ENCODE measurements at regions not wholly inside any gene's neighbourhood (a gene's known extent, or its start where the extent isn't known, plus 50 kb on each side); places are given as distances from the start of the nearest gene placed in this dataset.

DNA sequence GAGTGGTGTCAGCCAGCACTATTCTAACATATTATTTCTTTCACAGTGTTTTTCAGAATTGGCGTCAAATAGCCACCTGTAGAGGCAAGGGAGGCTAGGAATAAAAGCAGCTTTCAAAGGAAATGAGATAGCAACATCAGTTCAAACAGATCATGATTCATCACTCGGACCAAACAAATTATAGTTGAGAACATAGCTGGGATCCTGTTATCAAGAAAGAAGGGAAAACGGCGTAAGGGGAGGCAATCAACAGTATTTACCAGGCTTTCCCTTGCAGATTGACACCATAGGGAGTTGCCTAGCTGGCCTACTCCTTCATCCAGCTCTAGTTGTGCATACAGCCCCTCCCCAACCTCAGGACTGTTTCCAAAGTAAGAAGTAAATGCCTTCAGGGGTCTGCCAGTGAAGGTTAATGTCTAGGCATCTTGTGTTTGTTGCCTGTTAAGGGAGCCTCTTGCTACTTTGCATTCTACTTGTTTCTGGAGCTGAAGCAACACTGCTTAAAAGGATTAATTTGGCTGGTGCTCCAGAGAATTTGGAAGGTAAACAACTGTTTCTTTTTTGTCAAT lies 286.5 kb downstream of the NSUN3 start:
- no peak for DNase-seq (ENCODE audit: low read depth)
- TF ChIP-seq, protein P1, sequence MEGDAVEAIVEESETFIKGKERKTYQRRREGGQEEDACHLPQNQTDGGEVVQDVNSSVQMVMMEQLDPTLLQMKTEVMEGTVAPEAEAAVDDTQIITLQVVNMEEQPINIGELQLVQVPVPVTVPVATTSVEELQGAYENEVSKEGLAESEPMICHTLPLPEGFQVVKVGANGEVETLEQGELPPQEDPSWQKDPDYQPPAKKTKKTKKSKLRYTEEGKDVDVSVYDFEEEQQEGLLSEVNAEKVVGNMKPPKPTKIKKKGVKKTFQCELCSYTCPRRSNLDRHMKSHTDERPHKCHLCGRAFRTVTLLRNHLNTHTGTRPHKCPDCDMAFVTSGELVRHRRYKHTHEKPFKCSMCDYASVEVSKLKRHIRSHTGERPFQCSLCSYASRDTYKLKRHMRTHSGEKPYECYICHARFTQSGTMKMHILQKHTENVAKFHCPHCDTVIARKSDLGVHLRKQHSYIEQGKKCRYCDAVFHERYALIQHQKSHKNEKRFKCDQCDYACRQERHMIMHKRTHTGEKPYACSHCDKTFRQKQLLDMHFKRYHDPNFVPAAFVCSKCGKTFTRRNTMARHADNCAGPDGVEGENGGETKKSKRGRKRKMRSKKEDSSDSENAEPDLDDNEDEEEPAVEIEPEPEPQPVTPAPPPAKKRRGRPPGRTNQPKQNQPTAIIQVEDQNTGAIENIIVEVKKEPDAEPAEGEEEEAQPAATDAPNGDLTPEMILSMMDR (IDR thresholded peaks at IDR 0.05; ENCODE audit: low read depth, low read length, missing control alignments): no peak
- H3K4me3 ChIP-seq (ENCODE audit: low read depth, low read length): no peak overlapping the region

DNA sequence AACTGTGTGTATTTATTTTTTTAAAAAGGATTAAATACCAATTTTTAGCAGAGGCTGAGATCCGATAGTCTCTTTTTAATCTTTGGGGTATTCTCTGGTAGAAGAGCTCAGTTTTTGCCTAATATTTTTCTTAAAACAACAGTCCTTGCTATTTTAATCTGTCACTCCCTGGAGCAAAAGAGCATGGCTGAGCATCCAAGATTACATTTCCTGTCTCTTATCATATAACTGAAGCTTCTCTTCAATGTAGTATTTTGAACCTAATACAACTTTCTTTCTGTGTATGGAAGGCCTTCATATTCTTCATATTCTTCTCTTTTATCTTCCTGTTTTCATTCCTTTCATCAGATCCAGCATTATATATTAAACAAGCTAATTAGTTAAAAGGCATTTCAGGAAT lies 293.7 kb downstream of the NSUN3 start:
- DNase-seq (ENCODE audit: low read depth): no peak
- H3K4me3 ChIP-seq (ENCODE audit: low read depth, low read length): no peak overlapping the region
- TF ChIP-seq, protein P1 (IDR thresholded peaks at IDR 0.05; ENCODE audit: low read depth, low read length, missing control alignments): no peak

DNA sequence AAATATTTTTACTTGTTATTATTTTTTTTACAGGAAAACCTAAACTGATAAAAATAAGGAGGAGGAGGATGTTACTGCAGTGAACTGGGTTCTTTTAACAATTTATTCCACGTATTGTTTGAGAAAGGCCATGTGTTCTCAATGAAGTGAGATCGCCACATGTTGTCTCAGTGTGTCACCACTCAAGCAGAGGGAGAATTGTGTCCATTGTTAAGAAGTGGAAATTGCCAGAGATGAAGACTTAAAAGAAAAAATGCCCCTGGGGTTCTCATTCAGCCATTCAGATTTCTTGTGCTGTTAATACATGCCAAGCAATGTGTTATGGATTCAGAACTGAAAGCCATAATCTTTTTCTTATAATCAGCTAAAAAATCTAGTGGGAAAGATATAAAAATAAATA lies 297.1 kb downstream of the NSUN3 start:
- TF ChIP-seq, protein P1 (IDR thresholded peaks at IDR 0.05; ENCODE audit: low read depth, low read length, missing control alignments): no peak
- no peak overlapping the region for H3K4me3 ChIP-seq (ENCODE audit: low read depth, low read length)
- no peak for DNase-seq (ENCODE audit: low read depth)

DNA sequence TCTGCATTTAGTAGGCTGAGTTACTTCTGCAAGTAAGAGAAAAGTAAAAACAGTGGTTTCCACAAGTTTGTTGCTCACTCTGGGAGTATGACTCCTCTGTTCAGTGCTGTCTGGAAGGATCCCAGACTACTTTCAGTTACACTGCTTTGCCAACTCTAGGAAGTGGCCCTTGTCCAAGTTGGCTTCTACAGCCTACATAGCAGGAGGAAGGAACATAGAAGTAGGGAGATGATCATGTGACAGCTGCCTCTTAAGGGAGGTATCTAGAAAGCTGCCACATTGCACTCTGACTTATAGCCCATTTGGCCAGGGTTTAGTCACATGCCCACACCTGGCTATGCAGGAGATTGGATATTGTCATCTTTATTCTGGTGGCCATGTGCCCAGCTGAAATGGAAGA lies 298.1 kb downstream of the NSUN3 start:
- no peak overlapping the region for H3K4me3 ChIP-seq (ENCODE audit: low read depth, low read length)
- DNase-seq (ENCODE audit: low read depth): no peak
- TF ChIP-seq, protein P1 (IDR thresholded peaks at IDR 0.05; ENCODE audit: low read depth, low read length, missing control alignments): no peak

DNA sequence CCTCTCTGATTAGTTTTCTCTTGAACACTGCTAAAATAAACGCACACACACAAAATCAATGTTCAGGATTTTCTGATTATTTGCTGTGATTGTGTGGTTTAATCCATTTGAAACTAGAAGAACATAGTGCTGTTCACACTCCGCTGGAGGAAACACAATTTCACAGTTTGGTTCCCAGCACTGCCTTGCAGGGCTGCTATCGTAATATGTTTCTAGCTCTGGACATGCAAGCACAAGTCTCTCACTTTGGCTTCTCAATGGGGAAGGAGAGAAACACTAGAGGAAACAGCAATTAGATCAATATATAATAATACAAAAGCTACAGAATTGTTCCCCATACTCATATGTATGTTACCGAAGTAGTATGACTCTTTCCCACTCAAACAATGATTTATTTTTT lies 299.5 kb downstream of the NSUN3 start:
- DNase-seq (ENCODE audit: low read depth): no peak

DNA sequence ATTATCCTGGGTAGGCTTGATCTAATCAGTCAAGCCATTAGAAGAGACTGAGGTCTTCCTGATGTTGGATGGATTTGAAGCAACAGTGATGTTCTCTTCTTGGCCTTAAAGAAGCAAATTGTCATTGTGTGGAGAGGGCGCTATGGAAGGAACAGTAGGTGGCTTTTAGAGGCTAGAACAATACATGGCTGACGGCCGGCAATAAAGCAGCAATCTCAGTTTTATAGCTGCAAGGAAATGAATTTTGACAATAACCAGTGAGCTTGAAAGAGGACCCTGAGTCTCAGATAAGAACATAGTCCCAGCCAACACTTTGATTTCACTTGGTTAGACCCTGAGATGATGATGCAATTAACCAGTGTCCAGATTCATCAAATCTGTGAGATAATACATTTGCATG lies 302.1 kb downstream of the NSUN3 start:
- TF ChIP-seq, protein P1 (IDR thresholded peaks at IDR 0.05; ENCODE audit: low read depth, low read length, missing control alignments): no peak
- no peak for DNase-seq (ENCODE audit: low read depth)
- H3K4me3 ChIP-seq (ENCODE audit: low read depth, low read length): no peak overlapping the region

More for the DNA sequence above, 299.5 kb downstream of the NSUN3 start:
- H3K4me3 ChIP-seq (ENCODE audit: low read depth, low read length): no peak overlapping the region
- TF ChIP-seq, protein P1 (IDR thresholded peaks at IDR 0.05; ENCODE audit: low read depth, low read length, missing control alignments): no peak

DNA sequence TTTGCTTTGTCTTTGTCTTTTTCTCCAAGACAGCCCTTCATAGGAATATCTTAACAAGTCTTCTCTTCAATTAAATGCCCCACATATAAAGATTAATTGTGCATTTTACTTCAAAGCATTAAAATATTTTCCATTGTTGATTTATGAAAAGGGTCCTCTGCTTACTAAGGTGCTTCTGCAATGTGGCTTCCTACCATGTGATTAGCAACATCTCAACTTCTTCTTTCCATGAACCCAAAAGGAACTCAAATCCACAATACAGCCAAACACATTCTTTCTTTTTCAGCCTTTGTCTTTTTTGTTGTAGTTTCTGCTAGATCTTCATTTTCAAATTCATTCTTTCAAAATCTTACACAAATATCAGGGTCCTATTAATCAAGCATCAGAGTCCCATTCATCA lies 309.2 kb downstream of the NSUN3 start:
- DNase-seq (ENCODE audit: low read depth): no peak
- TF ChIP-seq, protein P1 (IDR thresholded peaks at IDR 0.05; ENCODE audit: low read depth, low read length, missing control alignments): no peak
- H3K4me3 ChIP-seq (ENCODE audit: low read depth, low read length): no peak overlapping the region
